Esophagus squamous epithelium (tissue), 5 donors: ENCODE measurements at regions not wholly inside any gene's neighbourhood (a gene's known extent, or its start where the extent isn't known, plus 50 kb on each side); places are given as distances from the start of the nearest gene placed in this dataset.

Experiments
- DNase-seq: peaks from one replicate; lab custom pipeline; 2025; lab: John Stamatoyannopoulos, UW
- H3K27ac ChIP-seq, 4 donors: fragments of 200-600 bp; sonication (generic); one replicate each; pipeline ENCODE4 v1.5.1; 2016 to 2019; ENCODE audit warnings: mild to moderate bottlenecking in 1 of 4
- H3K27me3 ChIP-seq, 4 donors: fragments of 200-600 bp; sonication (generic); 1 replicate in 3 of 4; 2 replicates in 1 of 4; pipeline versions ENCODE4 v1.5.1 to v1.6.0; 2017 to 2021; ENCODE audit warnings: antibody characterized with exemption in 1 of 4
- H3K36me3 ChIP-seq, 3 donors: fragments of 200-600 bp; sonication (generic); one replicate each; pipeline ENCODE4 v1.5.1; 2016 to 2019
- H3K4me1 ChIP-seq, 3 donors: fragments of 200-600 bp; sonication (generic); one replicate each; pipeline ENCODE4 v1.5.1; 2017 to 2019
- H3K4me3 ChIP-seq, 4 donors: fragments of 200-600 bp; sonication (generic); 1 replicate in 3 of 4; 2 replicates in 1 of 4; pipeline ENCODE4 v1.5.1; 2016 to 2019; ENCODE audit warnings: mild to moderate bottlenecking in 2 of 4, moderate library complexity in 1 of 4
- H3K9me3 ChIP-seq, 3 donors: fragments of 200-600 bp; sonication (generic); one replicate each; pipeline ENCODE4 v1.5.1; 2016 to 2019
- POLR2A ChIP-seq, 4 donors: fragments of 450-650 bp; IDR thresholded peaks; one replicate each; pipeline ENCODE4 v1.6.1; 2017; ENCODE audit warnings: antibody characterized with exemption in 4 of 4, mild to moderate bottlenecking in 4 of 4, moderate library complexity in 3 of 4
- WGBS, 2 donors: methylation state at CpG; one replicate each; pipeline ENCODE4 v1.1.5; 2018; 5-methylcytosine and 5-hydroxymethylcytosine counted together
- intact Hi-C: fragments of 100-400 bp; cut with DNase I; formaldehyde crosslinking; loops from one replicate; pipeline ENCODE4 v1.15.0; 2022
- TF ChIP-seq, protein P1 (sequence below), 6 experiments: fragments of 450-650 bp in 4 of 6; fragments of 200-600 bp in 2 of 6; sonication (generic) in 2 of 6; IDR thresholded peaks; one replicate each; pipeline ENCODE4 v1.5.1; 2016 to 2019; ENCODE audit warnings: antibody characterized with exemption in 6 of 6, mild to moderate bottlenecking in 4 of 6, moderate library complexity in 4 of 6
- donor health status: DM: yes; HTN: yes; CAD: no.

DNA sequence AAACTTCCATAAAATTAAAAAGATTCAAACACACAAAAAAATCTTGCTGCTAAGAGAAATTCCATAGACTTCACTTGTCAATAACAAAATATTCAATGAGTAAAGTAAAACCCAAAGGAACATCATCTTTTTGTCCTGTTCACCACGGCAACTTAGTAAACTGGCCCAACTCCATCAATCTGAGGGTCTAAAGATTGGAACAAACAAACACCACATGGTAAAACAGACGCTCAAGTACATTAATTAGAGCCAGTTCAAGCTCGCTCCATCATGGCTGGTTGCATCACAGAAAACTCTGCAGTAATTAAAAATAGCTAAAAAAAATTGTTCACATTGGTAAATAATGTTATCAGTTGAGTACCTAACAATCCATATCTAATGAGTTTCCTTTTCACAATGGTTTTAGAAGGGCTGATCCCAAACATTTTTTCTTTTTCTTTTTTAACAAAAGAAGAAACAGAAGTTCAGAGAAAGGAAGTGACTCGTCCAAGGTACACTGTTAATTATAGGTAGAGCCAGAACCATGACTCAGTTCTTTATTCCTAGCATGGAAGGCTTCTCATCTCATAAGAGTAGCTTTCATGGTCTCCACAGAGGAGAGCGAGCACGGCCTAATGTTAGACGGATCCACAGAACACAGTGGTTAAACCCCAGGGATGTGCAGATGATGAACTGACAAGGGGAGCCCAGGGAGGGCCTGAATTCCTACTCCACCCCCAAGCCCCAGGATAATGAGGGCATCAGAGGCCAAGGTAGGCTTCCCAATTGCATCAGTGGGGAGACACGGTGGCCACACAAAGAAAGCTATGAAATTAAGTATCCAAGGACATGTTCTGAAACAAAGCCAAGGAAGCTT, 79.2 kb upstream of the ARHGEF3 start:
- 72 to 76% methylated on average over 8 of the region's 8 CpGs for WGBS, 2 donors
- intact Hi-C loops, result no loop called here
- peaks cover 0 to 11% (median 0%) of the 10 kb centered on the region in 3 donors for H3K36me3 ChIP-seq
- H3K27ac ChIP-seq, result no peak overlapping the region
- H3K4me3 ChIP-seq, result no peak overlapping the region
- H3K9me3 ChIP-seq, result no peaks in the 10 kb centered on the region
- no peak for DNase-seq
- H3K4me1 ChIP-seq, result peaks cover 0 to 31% (median 5%) of the 10 kb centered on the region in 3 donors
- no peaks in the 10 kb centered on the region for H3K27me3 ChIP-seq
- TF ChIP-seq, protein P1, sequence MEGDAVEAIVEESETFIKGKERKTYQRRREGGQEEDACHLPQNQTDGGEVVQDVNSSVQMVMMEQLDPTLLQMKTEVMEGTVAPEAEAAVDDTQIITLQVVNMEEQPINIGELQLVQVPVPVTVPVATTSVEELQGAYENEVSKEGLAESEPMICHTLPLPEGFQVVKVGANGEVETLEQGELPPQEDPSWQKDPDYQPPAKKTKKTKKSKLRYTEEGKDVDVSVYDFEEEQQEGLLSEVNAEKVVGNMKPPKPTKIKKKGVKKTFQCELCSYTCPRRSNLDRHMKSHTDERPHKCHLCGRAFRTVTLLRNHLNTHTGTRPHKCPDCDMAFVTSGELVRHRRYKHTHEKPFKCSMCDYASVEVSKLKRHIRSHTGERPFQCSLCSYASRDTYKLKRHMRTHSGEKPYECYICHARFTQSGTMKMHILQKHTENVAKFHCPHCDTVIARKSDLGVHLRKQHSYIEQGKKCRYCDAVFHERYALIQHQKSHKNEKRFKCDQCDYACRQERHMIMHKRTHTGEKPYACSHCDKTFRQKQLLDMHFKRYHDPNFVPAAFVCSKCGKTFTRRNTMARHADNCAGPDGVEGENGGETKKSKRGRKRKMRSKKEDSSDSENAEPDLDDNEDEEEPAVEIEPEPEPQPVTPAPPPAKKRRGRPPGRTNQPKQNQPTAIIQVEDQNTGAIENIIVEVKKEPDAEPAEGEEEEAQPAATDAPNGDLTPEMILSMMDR (IDR thresholded peaks at IDR 0.05), result no peak
- TF ChIP-seq POLR2A (IDR thresholded peaks at IDR 0.05), result no peak

DNA sequence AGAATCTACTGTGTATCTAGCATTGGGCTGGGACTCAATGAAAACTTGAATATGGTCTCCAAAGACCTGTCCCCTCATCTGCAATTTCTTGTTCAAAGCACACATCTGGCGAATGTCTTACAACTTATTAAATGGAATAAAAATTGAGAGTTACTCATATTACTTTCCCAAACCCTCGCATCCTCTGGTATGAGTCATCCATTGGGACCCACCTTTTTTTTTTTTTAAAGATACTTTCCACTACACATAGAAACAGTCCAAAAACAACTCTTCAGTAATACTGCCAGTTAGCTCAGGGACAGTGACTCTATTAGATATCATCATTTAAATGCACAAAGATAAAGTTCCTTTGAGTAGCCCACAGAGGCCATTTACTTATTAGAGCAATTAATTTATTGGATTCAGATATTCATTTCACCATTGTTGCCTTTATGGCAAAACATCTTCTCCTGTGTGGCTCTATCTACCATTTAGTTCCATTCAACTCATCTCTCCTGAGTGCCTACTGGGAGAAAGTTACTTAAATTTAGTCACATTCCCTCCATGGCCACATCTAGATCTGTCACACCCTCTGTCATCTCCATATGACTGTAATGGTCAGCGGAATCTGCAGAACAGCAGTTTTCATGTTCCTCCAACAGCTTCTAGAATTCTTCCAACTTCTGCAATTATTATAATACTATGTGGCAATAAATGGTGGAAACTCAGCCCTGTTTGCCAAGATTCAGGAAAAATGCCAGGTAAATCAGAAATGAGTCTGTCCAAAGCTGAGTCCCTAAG, 77.9 kb upstream of the ARHGEF3 start:
- Histone ChIP-seq H3K36me3 (peaks cover 0 to 11% (median 0%) of the 10 kb centered on the region in 3 donors), H3K4me3 (no peak overlapping the region), H3K4me1 (peaks cover 0 to 17% (median 3%) of the 10 kb centered on the region in 3 donors), H3K27ac (no peak overlapping the region), H3K27me3 (no peaks in the 10 kb centered on the region), H3K9me3 (no peaks in the 10 kb centered on the region)
- intact Hi-C loops, result no loop called here
- no peak for DNase-seq
- 26 to 56% methylated on average over 3 of the region's 3 CpGs for WGBS, 2 donors
- no peak for TF ChIP-seq POLR2A (IDR thresholded peaks at IDR 0.05)
- TF ChIP-seq, protein P1 (IDR thresholded peaks at IDR 0.05), result no peak

DNA sequence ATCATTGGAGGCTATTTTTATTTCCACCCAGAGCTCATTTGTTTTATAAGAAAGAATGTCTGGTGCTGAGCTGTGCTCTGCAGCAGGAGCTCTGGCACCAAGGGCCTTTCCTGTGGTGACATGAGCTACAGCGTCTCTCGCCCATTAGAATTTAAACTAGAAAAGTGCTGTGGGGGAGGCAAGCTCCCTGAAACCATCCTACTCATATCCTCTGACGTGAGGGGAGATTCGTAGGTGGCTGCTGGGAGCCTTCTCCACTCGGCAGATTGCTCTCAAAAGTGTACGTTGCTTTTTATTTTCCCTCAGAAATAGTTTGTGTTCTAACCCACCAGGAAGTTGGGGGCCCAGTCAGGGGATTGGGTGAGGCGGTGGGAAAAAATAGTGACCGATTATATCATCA, 76.3 kb upstream of the ARHGEF3 start:
- Histone ChIP-seq H3K4me1 (peaks cover 0 to 8% (median 0%) of the 10 kb centered on the region in 3 donors), H3K9me3 (no peaks in the 10 kb centered on the region), H3K27ac (no peak overlapping the region), H3K4me3 (no peak overlapping the region), H3K27me3 (no peaks in the 10 kb centered on the region), H3K36me3 (peaks cover 0 to 11% (median 0%) of the 10 kb centered on the region in 3 donors)
- 50 to 82% methylated on average over 6 of the region's 8 CpGs for WGBS, 2 donors
- no peak for DNase-seq
- TF ChIP-seq, protein P1 (IDR thresholded peaks at IDR 0.05), result no peak
- TF ChIP-seq POLR2A (IDR thresholded peaks at IDR 0.05), result no peak
- intact Hi-C loops, result no loop called here

DNA sequence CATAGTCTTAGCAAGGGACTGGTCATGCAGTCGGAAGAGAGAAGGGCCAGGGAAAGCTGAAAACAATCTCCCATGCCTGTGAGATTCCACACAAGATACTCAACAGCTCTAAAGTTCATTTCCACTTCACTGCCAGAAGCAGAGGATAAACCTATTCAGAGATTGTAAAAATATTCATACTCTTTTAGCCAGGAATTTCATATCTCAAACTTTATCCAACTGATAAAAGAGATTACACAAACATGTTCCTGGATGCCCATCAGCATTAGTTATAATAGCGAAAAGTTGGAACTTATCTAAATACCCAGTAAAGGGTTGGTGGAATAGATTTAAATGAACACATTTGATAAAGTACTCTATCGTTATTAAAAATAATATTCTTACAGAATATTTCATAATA, 75.2 kb upstream of the ARHGEF3 start:
- intact Hi-C loops, result no loop called here
- no peaks in the 10 kb centered on the region for H3K27me3 ChIP-seq
- no peak overlapping the region for H3K27ac ChIP-seq
- peaks cover 0 to 9% (median 0%) of the 10 kb centered on the region in 3 donors for H3K36me3 ChIP-seq
- no peaks in the 10 kb centered on the region for H3K9me3 ChIP-seq
- peaks cover 0 to 8% (median 0%) of the 10 kb centered on the region in 3 donors for H3K4me1 ChIP-seq
- no peak for DNase-seq
- TF ChIP-seq, protein P1 (IDR thresholded peaks at IDR 0.05), result no peak
- no peak for TF ChIP-seq POLR2A (IDR thresholded peaks at IDR 0.05)
- H3K4me3 ChIP-seq, result no peak overlapping the region
- 63 to 88% methylated on average over 2 to 3 of the region's 3 CpGs for WGBS, 2 donors

DNA sequence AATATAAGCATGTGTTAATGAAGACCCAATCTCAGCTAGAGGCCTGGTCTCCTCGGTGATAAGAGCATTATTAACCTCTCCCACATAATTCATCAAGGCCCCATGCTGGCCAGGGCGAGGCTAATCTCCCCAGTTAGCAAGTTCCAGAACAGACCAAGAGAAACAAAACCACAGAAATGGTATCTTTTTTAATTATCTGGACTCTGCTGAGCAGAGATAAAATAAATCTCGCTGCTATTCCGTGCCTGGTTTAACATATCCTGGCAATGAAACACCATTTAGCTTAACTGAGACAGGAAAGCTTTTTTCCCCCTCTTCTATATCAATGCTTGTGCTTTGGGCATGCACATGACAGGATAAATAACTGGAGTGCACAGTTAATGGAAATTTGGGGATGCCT, 72.5 kb upstream of the ARHGEF3 start:
- no peak for DNase-seq
- 64 to 83% methylated on average over 4 of the region's 4 CpGs for WGBS, 2 donors

More for the DNA sequence above, 72.5 kb upstream of the ARHGEF3 start:
- Histone ChIP-seq H3K4me1 (peaks cover 0 to 3% (median 0%) of the 10 kb centered on the region in 3 donors), H3K27ac (no peak overlapping the region), H3K36me3 (no peaks in the 10 kb centered on the region), H3K4me3 (no peak overlapping the region), H3K9me3 (no peaks in the 10 kb centered on the region), H3K27me3 (no peaks in the 10 kb centered on the region)
- TF ChIP-seq, protein P1 (IDR thresholded peaks at IDR 0.05), result no peak
- no peak for TF ChIP-seq POLR2A (IDR thresholded peaks at IDR 0.05)
- intact Hi-C loops, result no loop called here
